Ishikawa (cell line): ENCODE measurements at regions not wholly inside any gene's neighbourhood (a gene's known extent, or its start where the extent isn't known, plus 50 kb on each side); places are given as distances from the start of the nearest gene placed in this dataset.

Experiments used
- CEBPB ChIP-seq: IDR thresholded peaks from 2 replicates; pipeline ENCODE4 v1.6.1; 2012
- EP300 ChIP-seq: IDR thresholded peaks from 2 replicates; pipeline ENCODE4 v1.6.1; 2012; ENCODE audit warnings: borderline replicate concordance
- RAD21 ChIP-seq: IDR thresholded peaks from 2 replicates; pipeline ENCODE4 v1.6.1; 2012; ENCODE audit warnings: low read depth
- TAF1 ChIP-seq: IDR thresholded peaks from 2 replicates; pipeline ENCODE4 v1.6.1; 2012; ENCODE audit warnings: low read depth, mild to moderate bottlenecking
- TCF12 ChIP-seq: IDR thresholded peaks from 2 replicates; pipeline ENCODE4 v1.6.1; 2012; ENCODE audit warnings: low read depth
- TEAD4 ChIP-seq: IDR thresholded peaks from 2 replicates; pipeline ENCODE4 v1.6.1; 2012
- YY1 ChIP-seq: IDR thresholded peaks from 2 replicates; pipeline ENCODE4 v1.6.1; 2012; ENCODE audit warnings: low read depth
- ZBTB7A ChIP-seq: IDR thresholded peaks from 2 replicates; pipeline ENCODE4 v1.6.1; 2012; ENCODE audit warnings: low read depth
- TF ChIP-seq, protein P1 (sequence below): IDR thresholded peaks from 2 replicates; pipeline ENCODE4 v1.6.1; 2012; ENCODE audit warnings: low read depth, mild to moderate bottlenecking

DNA sequence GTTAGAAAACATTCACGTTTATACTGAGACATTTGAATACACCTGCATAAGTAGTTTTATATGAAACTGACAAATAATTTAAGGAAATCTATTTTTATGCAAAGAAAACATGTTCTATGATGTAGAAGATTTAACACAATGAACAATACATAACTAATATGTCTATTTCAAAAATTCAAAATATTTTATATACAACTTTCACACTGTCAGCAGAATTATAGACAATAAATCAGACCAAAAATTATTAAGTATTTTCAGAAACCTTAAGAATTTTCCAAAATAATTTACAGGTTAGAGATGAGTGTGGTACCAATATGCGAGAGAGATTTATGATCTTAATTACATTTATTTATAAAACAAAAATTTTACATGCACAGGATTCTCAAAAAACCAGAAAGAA, 1561.0 kb upstream of the ZEB2 start:
- no peak for TF ChIP-seq EP300
- no peak for TF ChIP-seq RAD21
- no peak for TF ChIP-seq CEBPB
- TF ChIP-seq, protein P1, sequence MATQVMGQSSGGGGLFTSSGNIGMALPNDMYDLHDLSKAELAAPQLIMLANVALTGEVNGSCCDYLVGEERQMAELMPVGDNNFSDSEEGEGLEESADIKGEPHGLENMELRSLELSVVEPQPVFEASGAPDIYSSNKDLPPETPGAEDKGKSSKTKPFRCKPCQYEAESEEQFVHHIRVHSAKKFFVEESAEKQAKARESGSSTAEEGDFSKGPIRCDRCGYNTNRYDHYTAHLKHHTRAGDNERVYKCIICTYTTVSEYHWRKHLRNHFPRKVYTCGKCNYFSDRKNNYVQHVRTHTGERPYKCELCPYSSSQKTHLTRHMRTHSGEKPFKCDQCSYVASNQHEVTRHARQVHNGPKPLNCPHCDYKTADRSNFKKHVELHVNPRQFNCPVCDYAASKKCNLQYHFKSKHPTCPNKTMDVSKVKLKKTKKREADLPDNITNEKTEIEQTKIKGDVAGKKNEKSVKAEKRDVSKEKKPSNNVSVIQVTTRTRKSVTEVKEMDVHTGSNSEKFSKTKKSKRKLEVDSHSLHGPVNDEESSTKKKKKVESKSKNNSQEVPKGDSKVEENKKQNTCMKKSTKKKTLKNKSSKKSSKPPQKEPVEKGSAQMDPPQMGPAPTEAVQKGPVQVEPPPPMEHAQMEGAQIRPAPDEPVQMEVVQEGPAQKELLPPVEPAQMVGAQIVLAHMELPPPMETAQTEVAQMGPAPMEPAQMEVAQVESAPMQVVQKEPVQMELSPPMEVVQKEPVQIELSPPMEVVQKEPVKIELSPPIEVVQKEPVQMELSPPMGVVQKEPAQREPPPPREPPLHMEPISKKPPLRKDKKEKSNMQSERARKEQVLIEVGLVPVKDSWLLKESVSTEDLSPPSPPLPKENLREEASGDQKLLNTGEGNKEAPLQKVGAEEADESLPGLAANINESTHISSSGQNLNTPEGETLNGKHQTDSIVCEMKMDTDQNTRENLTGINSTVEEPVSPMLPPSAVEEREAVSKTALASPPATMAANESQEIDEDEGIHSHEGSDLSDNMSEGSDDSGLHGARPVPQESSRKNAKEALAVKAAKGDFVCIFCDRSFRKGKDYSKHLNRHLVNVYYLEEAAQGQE, result no peak
- TF ChIP-seq TEAD4, result no peak
- TF ChIP-seq TAF1, result no peak
- TF ChIP-seq TCF12, result no peak
- TF ChIP-seq YY1, result no peak
- TF ChIP-seq ZBTB7A, result no peak
